Renal cortical epithelial cell (primary cell): ENCODE measurements at regions not wholly inside any gene's neighbourhood (a gene's known extent, or its start where the extent isn't known, plus 50 kb on each side); places are given as distances from the start of the nearest gene placed in this dataset.
A peak's percentile ranks its signal among the peaks of the same experiment; 100 is the strongest.
"Not testable (repeated sequence)": the region's sequence is repeated elsewhere in the genome, so short reads cannot be mapped to it uniquely, and the experiment has no call there.

ENCODE experiments used
- DNase-seq: peaks from one replicate; pipeline ENCODE4 v3.0.0-alpha.2; 2011; ENCODE audit warnings: low read depth

DNA sequence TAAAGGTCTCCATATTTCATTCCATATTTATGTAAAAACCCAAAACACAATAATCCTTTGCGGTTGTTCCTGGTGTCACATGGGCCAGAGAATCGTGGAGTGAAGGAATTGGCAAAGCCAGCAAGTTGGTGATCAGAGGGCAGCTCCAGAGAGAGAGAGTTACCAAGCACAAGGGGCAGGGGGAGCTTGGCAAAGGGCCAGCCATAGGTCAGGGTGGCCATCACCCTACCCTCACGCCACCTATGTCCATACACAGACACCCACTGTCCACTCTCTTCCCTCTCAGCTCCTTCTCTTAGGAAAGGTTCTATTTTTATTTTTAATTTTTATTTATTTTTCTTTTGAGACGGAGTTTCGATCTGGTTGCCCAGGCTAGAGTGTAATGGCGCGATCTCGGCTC lies 163.2 kb upstream of the JARID2 start:
- no peak for DNase-seq

- DNase-seq, result no peak
Observed at GRCh38 chr6:15086348-15087158, 159.3 kb upstream of the JARID2 start.

- DNase-seq, result no peak
Observed at GRCh38 chr6:15087186-15087589, 158.7 kb upstream of the JARID2 start.

DNA sequence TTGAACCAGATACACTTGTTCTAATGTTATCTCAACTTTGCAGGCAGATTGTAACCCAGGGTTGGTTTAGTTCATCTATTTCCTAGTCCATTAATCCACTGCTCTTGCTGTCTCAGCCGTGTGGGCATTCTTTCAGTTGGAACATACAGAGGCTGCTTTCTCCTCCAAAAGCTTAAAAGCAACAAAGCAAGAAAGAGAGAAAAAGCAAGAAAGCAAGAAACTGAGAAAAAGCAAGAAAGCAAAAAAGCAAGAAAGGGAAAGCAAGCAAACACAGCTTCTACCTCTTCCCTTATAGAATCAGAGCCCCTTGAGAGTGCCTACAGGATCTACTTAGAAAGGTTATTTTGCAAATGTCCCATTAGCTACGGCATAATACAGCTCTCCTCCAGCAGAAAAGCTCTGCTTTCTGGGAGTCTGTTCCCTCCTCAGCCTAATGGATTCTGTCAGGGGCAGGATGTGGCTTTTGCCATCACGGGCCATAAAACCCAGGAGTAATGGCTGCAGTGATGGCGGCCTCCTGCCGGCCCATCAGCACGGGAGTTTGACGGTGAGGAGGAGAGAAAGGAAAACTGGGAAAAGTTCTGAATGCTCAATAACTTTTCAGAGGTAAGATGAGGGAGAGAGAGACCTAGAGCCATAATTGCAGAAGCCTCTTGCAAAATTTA lies 156.8 kb upstream of the JARID2 start:
- DNase-seq, result peak; percentile 6

- peak; percentile 6 for DNase-seq
Observed at GRCh38 chr6:15089569-15090144, 156.2 kb upstream of the JARID2 start.

DNA sequence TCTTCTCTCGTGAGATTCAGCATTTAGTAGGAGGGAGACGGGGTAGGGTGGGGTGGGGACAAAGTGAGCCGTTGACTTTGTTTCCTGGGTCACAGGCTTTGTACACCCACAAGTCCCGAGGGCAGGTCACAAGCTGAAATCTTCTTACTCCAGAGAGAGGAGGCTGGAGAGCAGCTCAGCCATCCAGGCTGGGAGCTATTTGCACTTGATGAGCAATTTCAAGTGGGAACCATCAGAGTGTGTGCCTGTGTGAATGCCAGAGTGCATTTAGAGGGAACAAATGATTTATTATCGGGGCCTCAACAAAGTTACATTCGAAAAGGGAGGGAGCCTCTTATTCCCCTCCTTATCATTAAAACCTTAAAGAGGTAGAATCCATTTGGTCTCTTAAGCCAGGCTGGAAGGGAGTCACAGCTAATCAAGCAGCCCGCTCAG lies 155.7 kb upstream of the JARID2 start:
- peak; percentile 44 for DNase-seq

- no peak for DNase-seq
Observed at GRCh38 chr6:15090745-15091384, 155.0 kb upstream of the JARID2 start.

DNA sequence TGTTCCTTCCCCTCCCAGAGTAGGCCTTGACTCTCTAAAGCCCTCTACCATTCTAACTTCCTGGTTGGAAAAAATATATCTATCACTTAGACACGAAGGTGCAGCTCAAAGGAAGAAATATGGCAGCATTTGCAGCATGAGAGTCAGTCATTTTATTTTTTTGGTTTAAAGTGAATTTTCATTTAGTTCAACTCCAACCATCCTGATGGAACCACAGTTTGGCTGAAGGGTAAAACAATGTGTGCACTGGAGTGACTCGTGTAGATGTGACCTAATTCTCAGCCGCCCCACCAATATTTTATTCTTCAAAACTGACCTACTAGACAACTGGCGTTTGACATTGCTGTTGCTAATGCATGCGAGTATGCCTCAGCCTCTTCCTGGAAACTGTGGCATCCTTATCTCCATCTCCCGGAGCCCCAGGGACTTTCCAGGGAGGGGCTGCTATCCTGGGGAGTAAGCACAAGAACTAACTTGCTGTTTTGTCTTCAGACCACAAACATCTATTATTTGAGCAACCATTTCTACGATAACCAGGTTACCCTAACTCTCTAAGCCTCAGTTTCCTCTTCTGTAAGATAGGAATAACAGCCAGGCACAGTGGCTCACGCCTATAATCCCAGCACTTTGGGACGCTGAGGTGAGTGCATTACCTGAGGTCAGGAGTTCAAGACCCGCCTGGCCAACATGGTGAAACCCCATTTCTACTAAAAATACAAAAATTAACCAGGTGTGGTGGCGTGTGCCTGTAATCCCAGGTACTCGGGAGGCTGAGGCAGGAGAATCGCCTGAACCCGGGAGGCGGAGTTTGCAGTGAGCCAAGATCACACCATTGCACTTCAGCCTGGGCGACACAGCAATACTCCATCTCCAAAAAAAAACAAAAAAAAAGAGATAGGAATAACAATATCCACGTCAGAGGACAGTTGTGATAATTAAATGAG lies 148.7 kb upstream of the JARID2 start:
- no peak for DNase-seq

DNA sequence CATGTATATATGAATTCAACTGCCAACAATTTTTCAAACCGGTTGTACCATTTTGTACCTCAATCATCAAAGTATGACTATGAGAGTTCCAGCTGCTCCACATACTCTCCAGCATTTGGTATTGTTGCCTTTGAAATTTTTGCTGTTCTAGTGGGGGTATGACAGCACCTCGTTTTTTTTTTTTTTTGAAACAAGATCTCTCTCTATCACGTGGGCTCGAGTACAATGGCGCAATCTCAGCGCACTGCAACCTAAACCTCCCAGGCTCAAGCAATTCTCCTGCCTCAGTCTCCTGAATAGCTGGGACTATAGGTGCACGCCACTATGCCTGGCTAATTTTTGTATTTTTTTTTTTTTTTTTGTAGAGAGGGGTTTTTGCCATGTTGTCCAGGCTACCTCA lies 144.7 kb upstream of the JARID2 start:
- no peak for DNase-seq

DNA sequence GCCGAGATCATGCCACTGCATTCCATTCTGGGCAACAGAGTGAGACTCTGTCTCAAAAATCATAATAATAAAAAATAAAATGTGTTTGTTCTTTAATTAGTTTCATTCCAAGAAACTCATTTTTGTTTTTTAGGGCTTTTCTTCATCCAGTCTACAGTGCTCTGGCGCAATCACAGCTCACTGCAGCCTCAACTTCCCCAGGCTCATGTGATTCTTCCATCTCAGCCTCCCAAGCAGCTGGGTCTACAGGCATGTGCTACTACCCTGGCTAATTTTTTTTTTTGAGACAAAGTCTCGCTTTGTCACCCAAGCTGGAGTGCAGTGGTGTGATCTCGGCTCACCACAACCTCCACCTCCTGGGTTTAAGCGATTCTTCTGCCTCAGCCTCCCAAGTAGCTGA lies 143.6 kb upstream of the JARID2 start:
- no peak for DNase-seq

GRCh38 chr6:15106958-15107643 lies 138.8 kb upstream of the JARID2 start:
- no peak for DNase-seq

DNA sequence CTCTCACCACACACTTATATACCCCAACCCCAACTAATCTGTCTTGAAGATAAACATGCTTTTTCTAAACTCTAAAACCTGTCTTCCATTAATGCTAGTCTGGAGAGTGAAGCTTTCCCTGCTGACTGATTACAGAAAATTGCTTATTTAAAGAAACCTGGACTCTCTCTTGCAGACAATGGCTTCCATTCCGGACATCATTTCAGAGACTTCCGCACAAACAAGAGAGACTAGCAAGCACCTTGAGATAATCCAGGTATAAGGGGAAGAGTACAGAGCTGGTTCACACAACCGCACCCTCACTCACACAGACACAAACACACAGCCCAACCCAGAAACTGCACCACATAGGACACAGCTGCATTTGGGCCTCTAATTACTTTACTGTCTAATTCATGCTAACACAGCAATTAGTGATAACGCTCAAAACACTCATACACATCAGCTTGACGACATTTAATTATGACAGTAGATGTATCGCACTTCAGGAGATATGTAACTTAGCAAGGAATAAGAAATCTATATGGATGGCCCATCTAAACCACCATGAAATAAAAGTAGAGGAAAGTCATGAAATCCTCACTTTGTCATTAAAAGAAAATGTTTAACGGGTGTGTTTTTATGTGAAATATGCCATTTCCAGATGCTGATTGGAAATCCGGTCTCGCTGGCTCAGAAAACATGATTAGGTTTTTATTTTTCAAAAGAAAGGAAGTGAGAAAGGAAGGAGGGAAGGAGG lies 138.1 kb upstream of the JARID2 start:
- no peak for DNase-seq

DNA sequence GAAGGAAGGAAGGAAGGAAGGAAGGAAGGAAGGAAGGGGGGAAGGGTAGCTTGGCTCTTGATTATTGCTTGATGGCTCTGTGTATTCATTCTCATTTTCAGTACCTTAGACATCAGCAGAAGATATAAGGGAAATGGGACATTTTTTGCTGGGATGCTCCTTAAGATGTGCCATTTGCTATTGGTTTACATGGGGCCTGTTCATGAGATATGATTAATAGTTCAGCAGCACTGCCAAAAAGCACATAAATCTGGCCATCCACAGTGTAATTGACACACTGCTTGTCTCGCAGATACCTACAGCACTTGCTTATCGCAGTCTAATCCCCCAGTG lies 137.5 kb upstream of the JARID2 start:
- no peak for DNase-seq

DNA sequence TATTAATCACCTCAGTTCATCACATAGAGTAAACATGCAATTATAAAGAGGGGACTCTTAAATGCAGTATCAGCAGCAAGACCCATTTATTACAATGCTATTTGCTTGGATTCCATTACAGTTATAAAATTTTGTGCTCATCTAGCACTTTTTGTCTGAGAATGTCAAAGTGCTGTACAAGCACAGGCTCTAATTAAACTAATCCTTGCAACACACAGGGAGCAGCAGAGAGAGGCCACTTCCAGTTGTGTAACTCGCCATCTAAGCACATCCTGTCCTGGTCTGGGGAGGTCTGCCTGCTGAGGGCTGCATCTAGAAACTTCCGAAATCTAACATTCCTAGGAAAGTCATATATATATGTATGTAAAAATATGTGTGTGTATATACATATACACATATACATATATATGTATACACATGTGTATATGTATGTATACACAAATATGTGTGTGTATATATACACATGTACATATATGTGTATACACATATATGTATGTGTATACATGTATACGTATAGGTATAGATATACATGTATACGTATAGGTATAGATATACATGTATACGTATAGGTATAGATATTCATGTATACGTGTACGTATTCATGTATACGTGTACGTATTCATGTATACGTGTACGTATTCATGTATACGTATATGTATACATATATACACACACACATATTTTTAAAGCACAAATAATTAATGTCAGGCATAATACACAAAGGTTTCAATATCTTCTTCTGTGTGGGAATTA lies 136.4 kb upstream of the JARID2 start:
- DNase-seq, result peak; percentile 4

- DNase-seq, result no peak
Observed at GRCh38 chr6:15110726-15111354, 135.0 kb upstream of the JARID2 start.

DNA sequence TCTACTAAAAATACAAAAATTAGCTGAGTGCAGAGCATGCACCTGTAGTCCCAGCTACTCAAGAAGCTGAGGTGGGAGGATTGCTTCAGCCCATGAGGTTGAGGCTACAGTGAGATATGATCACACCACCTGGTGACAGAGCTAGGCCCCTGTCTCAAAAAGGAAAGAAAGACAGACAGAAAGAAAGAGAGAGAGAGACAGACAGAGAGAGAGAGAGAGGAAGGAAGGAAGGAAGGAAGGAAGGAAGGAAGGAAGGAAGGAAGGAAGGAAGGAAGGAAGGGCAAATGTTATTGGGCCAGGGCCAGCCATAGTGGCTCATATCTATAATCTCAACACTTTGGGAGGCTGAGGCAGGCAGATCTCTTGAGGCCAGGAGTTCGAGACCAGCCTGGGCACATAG lies 134.3 kb upstream of the JARID2 start:
- not testable (repeated sequence) for DNase-seq

DNA sequence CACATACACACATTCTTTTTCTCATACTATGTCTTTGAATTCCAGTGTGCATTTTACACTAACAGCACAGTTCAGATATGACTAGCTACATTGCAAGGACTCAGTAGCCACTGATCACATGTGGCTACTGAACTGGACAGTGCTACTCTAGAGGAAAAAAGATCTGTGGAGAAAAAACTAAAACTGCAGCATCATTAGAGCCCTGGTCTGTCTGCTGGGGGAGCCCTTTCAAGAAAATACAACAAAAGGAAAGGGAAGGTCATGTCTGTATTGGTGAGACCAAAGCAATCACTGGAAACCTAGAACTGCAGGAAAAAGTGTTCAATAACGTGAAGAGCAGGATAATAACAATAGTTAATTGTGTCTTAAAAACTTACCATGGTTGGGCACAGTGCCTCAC lies 132.3 kb upstream of the JARID2 start:
- no peak for DNase-seq

- DNase-seq, result no peak
Observed at GRCh38 chr6:15114061-15114460, 131.8 kb upstream of the JARID2 start.

DNA sequence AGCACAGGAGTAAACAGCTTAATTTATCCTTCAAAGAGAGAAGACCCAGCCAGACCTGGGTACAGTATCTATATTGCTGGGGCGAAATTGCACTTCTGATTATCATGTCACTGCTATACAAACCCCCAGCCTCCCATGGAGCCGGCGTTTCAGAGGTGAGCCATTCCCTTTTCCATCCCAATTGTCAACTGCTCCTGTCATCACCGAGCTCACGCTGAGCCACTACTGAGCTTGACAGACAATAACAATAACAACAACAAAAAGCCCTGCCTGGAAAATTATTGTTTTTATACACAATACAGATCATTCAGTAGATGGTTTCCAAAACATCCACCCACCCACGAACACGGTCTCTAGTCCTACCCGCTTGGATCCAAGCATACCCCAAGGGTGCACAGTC lies 129.0 kb upstream of the JARID2 start:
- DNase-seq, result no peak
